Fibroblast of peridontal ligament (primary cell): ENCODE measurements at regions not wholly inside any gene's neighbourhood (a gene's known extent, or its start where the extent isn't known, plus 50 kb on each side); places are given as distances from the start of the nearest gene placed in this dataset.

Experiments
- DNase-seq: peaks from one replicate; pipeline ENCODE4 v3.0.0-alpha.2; 2010; ENCODE audit errors: extremely low read depth

GRCh38 chr1:208419746-208420420 lies 175.7 kb upstream of the PLXNA2 start:
- DNase-seq: no peak

GRCh38 chr1:208420696-208421095 lies 176.5 kb upstream of the PLXNA2 start:
- no peak for DNase-seq

- no peak for DNase-seq
Measured at GRCh38 chr1:208421486-208421885, 177.3 kb upstream of the PLXNA2 start.

GRCh38 chr1:208423526-208423925 lies 179.3 kb upstream of the PLXNA2 start:
- no peak for DNase-seq

- DNase-seq: no peak
Measured at GRCh38 chr1:208425096-208425495, 180.9 kb upstream of the PLXNA2 start.

- DNase-seq: no peak
Measured at GRCh38 chr1:208430220-208430619, 186.0 kb upstream of the PLXNA2 start.

- DNase-seq: peak; percentile 90
Measured at GRCh38 chr1:208431721-208432120, 187.5 kb upstream of the PLXNA2 start.

- DNase-seq: peak; percentile 9
Measured at GRCh38 chr1:208432346-208432745, 188.2 kb upstream of the PLXNA2 start.

GRCh38 chr1:208433086-208433485 lies 188.9 kb upstream of the PLXNA2 start:
- DNase-seq: peak; percentile 75

GRCh38 chr1:208433971-208434370 lies 189.8 kb upstream of the PLXNA2 start:
- peak; percentile 35 for DNase-seq

GRCh38 chr1:208437401-208437800 lies 193.2 kb upstream of the PLXNA2 start:
- DNase-seq: peak; percentile 36

GRCh38 chr1:208438112-208438699 lies 194.0 kb upstream of the PLXNA2 start:
- peak; percentile 20 for DNase-seq

- no peak for DNase-seq
Measured at GRCh38 chr1:208445758-208446203, 201.6 kb upstream of the PLXNA2 start.

GRCh38 chr1:208446271-208446691 lies 202.1 kb upstream of the PLXNA2 start:
- no peak for DNase-seq

- DNase-seq: no peak
Measured at GRCh38 chr1:208448425-208448824, 204.2 kb upstream of the PLXNA2 start.

- DNase-seq: no peak
Measured at GRCh38 chr1:208449951-208450350, 205.8 kb upstream of the PLXNA2 start.

GRCh38 chr1:208450958-208451357 lies 206.8 kb upstream of the PLXNA2 start:
- DNase-seq: no peak

- DNase-seq: peak; percentile 14
Measured at GRCh38 chr1:208455821-208456220, 211.6 kb upstream of the PLXNA2 start.

GRCh38 chr1:208456487-208456886 lies 212.3 kb upstream of the PLXNA2 start:
- DNase-seq: no peak

- no peak for DNase-seq
Measured at GRCh38 chr1:208460823-208461222, 216.6 kb upstream of the PLXNA2 start.

- DNase-seq: no peak
Measured at GRCh38 chr1:208461680-208462079, 217.5 kb upstream of the PLXNA2 start.

- DNase-seq: no peak
Measured at GRCh38 chr1:208462761-208463160, 218.6 kb upstream of the PLXNA2 start.

- no peak for DNase-seq
Measured at GRCh38 chr1:208465266-208465665, 221.1 kb upstream of the PLXNA2 start.
